ENCODE measurements at regions not wholly inside any gene's neighbourhood (a gene's known extent, or its start where the extent isn't known, plus 50 kb on each side); places are given as distances from the start of the nearest gene placed in this dataset.

DNA sequence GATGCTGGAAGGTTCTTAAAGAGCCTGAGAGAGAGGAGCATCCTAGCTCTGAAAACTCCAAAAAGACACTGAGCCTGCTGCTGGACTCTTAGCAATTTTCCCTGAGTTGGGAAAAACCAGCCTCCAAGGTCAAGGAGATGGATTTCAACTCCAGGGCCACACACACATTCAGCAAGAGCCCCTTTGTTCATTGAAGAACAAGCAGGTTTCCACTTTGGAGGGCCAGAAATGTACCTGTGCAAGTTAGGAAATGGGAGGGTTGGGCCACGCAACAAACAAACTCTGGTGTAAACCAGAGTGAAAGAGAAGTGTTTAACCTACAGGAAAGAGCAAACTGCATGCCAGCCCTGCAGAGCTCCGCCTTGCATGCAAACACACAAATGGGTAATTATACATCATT is 264.8 kb upstream of the RPL38 start:
- no peak overlapping the region for H3K27ac ChIP-seq (ENCODE audit: low read length)
- POLR2A ChIA-PET = no interaction called here
- TF ChIP-seq REST (IDR thresholded peaks at IDR 0.05; ENCODE audit: insufficient read depth in 1 of 2, low read depth in 2 of 2, low read length in 1 of 2) (no peak), TCF7L2 (IDR thresholded peaks at IDR 0.05; ENCODE audit: low read depth, low read length) (no peak), SIN3A (IDR thresholded peaks at IDR 0.05; ENCODE audit: borderline replicate concordance, insufficient read depth, low read depth, low read length) (no peak), CTCF (IDR thresholded peaks at IDR 0.05) (no peak), POLR2AphosphoS5 (IDR thresholded peaks at IDR 0.05; ENCODE audit: low read depth, low read length) (no peak)
- BruUV-seq (replicated peaks) = no TSS peak
- H3K27me3 ChIP-seq (ENCODE audit: control insufficient read depth, insufficient read depth, low read length) = peaks cover 5% of the 10 kb centered on the region
- ATAC-seq (no peak), DNase-seq (ENCODE audit: low read depth, low spot score) (no peak)
- CTCF ChIA-PET = no interaction called here
- H3K36me3 ChIP-seq (ENCODE audit: control insufficient read depth, insufficient read depth, low read length) = no peaks in the 10 kb centered on the region
- H3K4me1 ChIP-seq (ENCODE audit: control insufficient read depth, insufficient read depth, low read length) = no peaks in the 10 kb centered on the region
- intact Hi-C loops (cut with micrococcal nuclease; ENCODE audit: unreplicated experiment) (no loop called here), in situ Hi-C loops (cut with HindIII; ENCODE audit: low pct_unique_long_range_greater_than_20kb, low sequenced_read_pairs) (no loop called here)
- no peak overlapping the region for H3K4me3 ChIP-seq (ENCODE audit: low read depth in 2 of 2, low read length in 2 of 2)
- no peaks in the 10 kb centered on the region for H3K9me3 ChIP-seq (ENCODE audit: control insufficient read depth, insufficient read depth, low read depth, low read length)

DNA sequence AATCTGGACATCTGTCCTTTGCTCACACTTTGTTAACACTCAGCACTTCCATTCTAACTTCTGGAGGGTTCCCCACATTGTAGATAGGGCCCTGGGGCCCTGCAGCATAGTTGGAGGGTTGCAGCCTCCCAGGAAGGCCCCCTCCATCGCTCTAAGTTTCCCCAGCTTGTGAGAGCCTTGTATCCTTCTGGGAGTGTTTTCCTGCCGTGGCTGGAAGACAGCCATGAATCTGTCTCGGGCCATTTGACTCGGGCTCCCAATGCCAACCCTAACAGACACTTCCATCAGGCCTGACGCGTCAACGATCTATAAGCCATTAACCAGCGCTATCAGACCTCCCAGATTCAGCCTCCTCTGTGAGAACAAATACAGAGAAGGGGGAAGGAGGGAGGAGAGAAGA is 263.7 kb upstream of the RPL38 start:
- Histone ChIP-seq H3K27ac (ENCODE audit: low read length) (no peak overlapping the region), H3K4me1 (ENCODE audit: control insufficient read depth, insufficient read depth, low read length) (no peaks in the 10 kb centered on the region), H3K27me3 (ENCODE audit: control insufficient read depth, insufficient read depth, low read length) (peaks cover 4% of the 10 kb centered on the region; the same call in 1 of the 2 replicates), H3K36me3 (ENCODE audit: control insufficient read depth, insufficient read depth, low read length) (no peaks in the 10 kb centered on the region), H3K4me3 (ENCODE audit: low read depth in 2 of 2, low read length in 2 of 2) (no peak overlapping the region), H3K9me3 (ENCODE audit: control insufficient read depth, insufficient read depth, low read depth, low read length) (no peaks in the 10 kb centered on the region)
- no peak for TF ChIP-seq CTCF (IDR thresholded peaks at IDR 0.05)
- no peak for TF ChIP-seq SIN3A (IDR thresholded peaks at IDR 0.05; ENCODE audit: borderline replicate concordance, insufficient read depth, low read depth, low read length)
- TF ChIP-seq TCF7L2 (IDR thresholded peaks at IDR 0.05; ENCODE audit: low read depth, low read length) = no peak
- no peak for TF ChIP-seq REST (IDR thresholded peaks at IDR 0.05; ENCODE audit: insufficient read depth in 1 of 2, low read depth in 2 of 2, low read length in 1 of 2)
- TF ChIP-seq POLR2AphosphoS5 (IDR thresholded peaks at IDR 0.05; ENCODE audit: low read depth, low read length) = no peak
- in situ Hi-C loops (cut with HindIII; ENCODE audit: low pct_unique_long_range_greater_than_20kb, low sequenced_read_pairs) (no loop called here), intact Hi-C loops (cut with micrococcal nuclease; ENCODE audit: unreplicated experiment) (no loop called here)
- no TSS peak for BruUV-seq (replicated peaks)
- ATAC-seq = no peak
- ChIA-PET POLR2A (interaction anchor here (0.6 kb wide), 1 partner anchor 50 kb away, joined by 13 read pairs; no protein-coding TSS in a partner anchor), CTCF (no interaction called here)
- DNase-seq (ENCODE audit: low read depth, low spot score) = no peak

All from Panc1 (cell line).